Kidney (tissue), 13 donors: ENCODE measurements at regions not wholly inside any gene's neighbourhood (a gene's known extent, or its start where the extent isn't known, plus 50 kb on each side); places are given as distances from the start of the nearest gene placed in this dataset.

Experiments used
- DNase-seq, 5 donors: peaks; one replicate each; pipeline ENCODE4 v3.0.0-alpha.2; 2013 to 2020
- FAIRE-seq: peaks from 2 replicates; lab custom pipeline; 2012; peaks lifted over from hg19 to GRCh38; lab: Jason Lieb, UNC
- H3K27ac ChIP-seq, 2 donors: one replicate each; pipeline ENCODE4 v1.7.0; 2013; ENCODE audit warnings: low read depth in 2 of 2, low read length in 2 of 2, inconsistent platforms in 1 of 2
- H3K27me3 ChIP-seq: one replicate; pipeline ENCODE4 v1.7.1; 2013; ENCODE audit warnings: low read length, inconsistent platforms; ENCODE audit not compliant: control insufficient read depth, insufficient read depth
- H3K36me3 ChIP-seq, 3 donors: one replicate each; pipeline versions ENCODE4 v1.7.0 to v1.7.1; 2013; ENCODE audit warnings: low read length in 3 of 3, control low read depth in 1 of 3, inconsistent platforms in 1 of 3; ENCODE audit not compliant: insufficient read depth in 3 of 3, control insufficient read depth in 2 of 3
- H3K4me1 ChIP-seq, 3 donors: one replicate each; pipeline versions ENCODE4 v1.7.0 to v1.7.1; 2013; ENCODE audit warnings: low read length in 3 of 3, inconsistent platforms in 1 of 3, low read depth in 1 of 3; ENCODE audit not compliant: control insufficient read depth in 2 of 3, insufficient read depth in 2 of 3
- H3K4me3 ChIP-seq, 3 donors: one replicate each; pipeline versions ENCODE4 v1.7.0 to v1.8.1; 2013; ENCODE audit warnings: low read length in 3 of 3, control low read depth in 1 of 3, inconsistent platforms in 1 of 3
- H3K9ac ChIP-seq, 3 donors: one replicate each; pipeline versions ENCODE4 v1.7.0 to v1.7.1; 2013; ENCODE audit warnings: low read length in 3 of 3, control low read depth in 1 of 3, inconsistent platforms in 1 of 3
- H3K9me3 ChIP-seq, 3 donors: one replicate each; pipeline versions ENCODE4 v1.7.0 to v1.7.1; 2013; ENCODE audit warnings: low read length in 3 of 3, control low read depth in 1 of 3, inconsistent platforms in 1 of 3; ENCODE audit not compliant: control insufficient read depth in 2 of 3, insufficient read depth in 1 of 3
- CTCF ChIP-seq: IDR thresholded peaks from 3 replicates; pipeline ENCODE4 v1.5.1; 2012; ENCODE audit warnings: mild to moderate bottlenecking, moderate library complexity, borderline replicate concordance; ENCODE audit not compliant: insufficient read depth; ENCODE audit errors: extremely low read depth
- intact Hi-C: fragments of 100-400 bp; cut with DNase I; formaldehyde crosslinking; loops from one replicate; pipeline ENCODE4 v1.11.1; 2022
- donor health status: control.
- donor health status: control.
- donor health status: control.
- donor health status: control.
- donor health status: control.
- donor health status: DM: yes; HTN: yes; CAD: no.
- donor health status: Normal renal cell carcinoma (clear cell type).

GRCh38 chr4:144202081-144202480 lies 61.6 kb upstream of the GYPA start:
- H3K4me1 ChIP-seq = no peaks in the 10 kb centered on the region
- intact Hi-C loops = no loop called here
- no peak for FAIRE-seq
- no peak overlapping the region for H3K27ac ChIP-seq
- no peaks in the 10 kb centered on the region for H3K27me3 ChIP-seq
- H3K9me3 ChIP-seq = peaks cover 0 to under 1% (median 0%) of the 10 kb centered on the region in 3 donors
- no peaks in the 10 kb centered on the region for H3K36me3 ChIP-seq
- no peak overlapping the region for H3K9ac ChIP-seq
- H3K4me3 ChIP-seq = no peak overlapping the region
- no peak for DNase-seq
- TF ChIP-seq CTCF = no peak

GRCh38 chr4:144203155-144203554 lies 62.6 kb upstream of the GYPA start:
- intact Hi-C loops = no loop called here
- no peak for FAIRE-seq

GRCh38 chr4:144204431-144204830 lies 63.9 kb upstream of the GYPA start:
- Histone ChIP-seq H3K4me1 (peaks cover 0 to 4% (median 0%) of the 10 kb centered on the region in 3 donors), H3K36me3 (no peaks in the 10 kb centered on the region), H3K9ac (no peak overlapping the region), H3K9me3 (no peaks in the 10 kb centered on the region), H3K4me3 (no peak overlapping the region), H3K27ac (no peak overlapping the region), H3K27me3 (no peaks in the 10 kb centered on the region)
- FAIRE-seq = peak; percentile 62
- intact Hi-C loops = no loop called here
- peak in 1 of 5 donors; percentile 2 for DNase-seq
- no peak for TF ChIP-seq CTCF

More at GRCh38 chr4:144203155-144203554, 62.6 kb upstream of the GYPA start:
- no peak overlapping the region for H3K27ac ChIP-seq
- H3K36me3 ChIP-seq = no peaks in the 10 kb centered on the region
- H3K4me1 ChIP-seq = peaks cover 0 to 4% (median 0%) of the 10 kb centered on the region in 3 donors
- no peak for TF ChIP-seq CTCF
- no peak for DNase-seq
- H3K9me3 ChIP-seq = no peaks in the 10 kb centered on the region
- no peak overlapping the region for H3K9ac ChIP-seq
- H3K27me3 ChIP-seq = no peaks in the 10 kb centered on the region
- no peak overlapping the region for H3K4me3 ChIP-seq

GRCh38 chr4:144206711-144207110 lies 66.2 kb upstream of the GYPA start:
- no peak for FAIRE-seq
- no peaks in the 10 kb centered on the region for H3K27me3 ChIP-seq
- TF ChIP-seq CTCF = no peak
- H3K9ac ChIP-seq = no peak overlapping the region
- no peak overlapping the region for H3K27ac ChIP-seq
- no peaks in the 10 kb centered on the region for H3K9me3 ChIP-seq
- H3K36me3 ChIP-seq = no peaks in the 10 kb centered on the region
- intact Hi-C loops = no loop called here
- H3K4me1 ChIP-seq = peaks cover 0 to 4% (median 0%) of the 10 kb centered on the region in 3 donors
- no peak for DNase-seq
- H3K4me3 ChIP-seq = no peak overlapping the region
